ENCODE measurements at regions not wholly inside any gene's neighbourhood (a gene's known extent, or its start where the extent isn't known, plus 50 kb on each side); places are given as distances from the start of the nearest gene placed in this dataset.
"Not testable (repeated sequence)": the region's sequence is repeated elsewhere in the genome, so short reads cannot be mapped to it uniquely, and the experiment has no call there.

DNA sequence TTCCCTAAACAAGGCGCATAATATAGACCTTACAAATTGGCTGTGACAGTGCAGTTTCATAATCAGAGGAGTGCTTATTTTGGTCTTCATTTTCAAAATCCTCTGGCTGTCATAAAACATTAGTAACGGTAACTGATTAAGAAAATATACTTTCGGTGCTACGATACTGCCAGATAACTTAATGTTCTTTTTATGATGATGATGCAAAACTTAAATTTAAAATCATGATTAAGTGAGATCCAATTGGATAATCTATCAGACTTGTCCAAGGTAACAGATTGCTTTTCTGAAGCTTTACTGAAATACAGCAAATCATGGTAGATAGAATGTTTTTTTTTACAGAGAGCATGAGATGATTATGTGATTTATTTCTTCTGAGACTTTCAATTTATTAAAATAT, 364.2 kb upstream of the CNTN3 start:
- no peak for DNase-seq (ENCODE audit: low read depth in 2 of 2)

GRCh38 chr3:74985028-74985904, 370.8 kb upstream of the CNTN3 start:
- DNase-seq (ENCODE audit: low read depth in 2 of 2) = not testable (repeated sequence)

DNA sequence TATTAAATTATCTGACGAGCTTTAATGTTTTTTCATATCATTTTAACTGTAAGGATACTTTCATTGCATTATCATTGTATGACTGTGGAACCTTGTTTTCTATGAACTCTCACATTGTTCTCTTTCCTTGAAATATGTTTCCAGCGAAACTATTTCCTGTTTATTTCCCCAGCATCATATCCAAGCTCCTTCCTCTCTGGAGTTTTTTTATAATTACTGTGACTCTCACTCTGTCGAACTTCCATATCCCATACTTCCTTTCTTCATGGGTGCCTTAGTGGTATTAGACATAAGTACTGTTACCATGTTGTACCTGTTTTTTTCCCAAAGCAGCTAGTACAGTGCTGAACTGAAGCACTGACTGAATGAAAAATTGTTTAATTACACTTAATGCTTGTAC, 373.6 kb upstream of the CNTN3 start:
- DNase-seq (ENCODE audit: low read depth in 2 of 2) = no peak

DNA sequence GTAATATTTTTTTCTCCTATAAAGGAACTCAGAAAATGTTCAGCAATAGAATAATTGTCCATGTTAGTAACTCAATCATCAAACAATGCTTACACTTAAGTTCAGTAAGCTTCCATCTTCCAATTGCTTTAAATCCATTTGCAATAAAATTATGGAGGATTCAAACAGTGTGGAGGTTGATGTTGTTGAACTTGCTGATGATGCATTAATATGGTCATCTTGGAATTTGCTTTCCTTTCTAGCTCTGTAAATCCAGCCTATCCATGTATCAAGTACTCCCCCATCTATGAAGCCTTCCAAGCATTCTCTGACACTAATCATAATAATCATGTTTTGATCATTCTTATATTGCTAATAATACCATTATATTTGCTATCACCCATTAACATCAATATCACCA, 378.4 kb upstream of the CNTN3 start:
- DNase-seq (ENCODE audit: low read depth in 2 of 2) = no peak

- DNase-seq (ENCODE audit: low read depth in 2 of 2) = no peak
These were observed 386.9 kb upstream of the CNTN3 start for GRCh38 chr3:75001330-75001729.

DNA sequence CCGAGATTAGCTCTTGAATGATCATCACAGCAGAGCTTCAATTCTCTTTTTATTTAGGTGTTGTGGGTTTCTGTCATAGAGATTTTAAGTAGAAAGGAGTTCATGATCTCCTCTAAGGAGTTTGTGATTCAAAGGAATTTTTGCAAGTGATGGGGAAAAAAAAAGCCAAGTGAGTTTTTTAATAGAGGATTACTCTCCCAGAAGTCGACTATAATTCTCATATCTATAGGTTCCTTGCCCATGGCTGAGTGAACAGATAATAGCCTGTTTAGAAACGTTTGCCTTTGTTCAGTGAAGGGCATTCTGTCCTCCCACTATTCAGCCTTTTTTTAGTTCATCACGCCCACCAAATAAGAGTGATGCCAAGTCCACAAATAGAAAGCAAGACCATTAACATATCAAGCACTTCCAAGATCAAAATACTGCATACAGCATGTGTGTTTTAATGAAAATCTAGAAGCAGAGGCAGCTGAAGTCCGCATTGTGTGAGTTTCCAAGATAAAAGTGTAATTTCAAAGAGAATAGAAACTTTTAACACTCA, 398.4 kb upstream of the CNTN3 start:
- DNase-seq (ENCODE audit: low read depth in 2 of 2) = no peak

GRCh38 chr3:75014008-75014407, 399.5 kb upstream of the CNTN3 start:
- no peak for DNase-seq (ENCODE audit: low read depth in 2 of 2)

DNA sequence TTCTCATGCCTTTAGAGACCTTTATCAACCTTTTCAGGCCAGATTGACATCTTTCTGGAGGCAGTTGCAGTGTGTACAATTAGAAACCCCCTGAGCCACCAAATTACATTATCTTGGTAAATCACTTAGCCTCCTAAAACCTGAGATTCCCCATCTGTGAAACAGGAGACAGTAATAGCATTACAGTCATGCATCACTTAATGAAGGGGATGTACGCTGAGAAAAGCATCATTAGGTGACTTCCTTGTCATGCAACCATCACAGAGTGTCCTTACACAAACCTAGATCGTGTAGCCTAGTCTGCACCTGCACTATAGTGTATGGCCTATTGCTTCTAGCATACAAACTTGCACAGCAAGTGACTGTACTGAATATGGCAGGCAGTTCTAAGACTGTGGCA, 400.8 kb upstream of the CNTN3 start:
- no peak for DNase-seq (ENCODE audit: low read depth in 2 of 2)

DNA sequence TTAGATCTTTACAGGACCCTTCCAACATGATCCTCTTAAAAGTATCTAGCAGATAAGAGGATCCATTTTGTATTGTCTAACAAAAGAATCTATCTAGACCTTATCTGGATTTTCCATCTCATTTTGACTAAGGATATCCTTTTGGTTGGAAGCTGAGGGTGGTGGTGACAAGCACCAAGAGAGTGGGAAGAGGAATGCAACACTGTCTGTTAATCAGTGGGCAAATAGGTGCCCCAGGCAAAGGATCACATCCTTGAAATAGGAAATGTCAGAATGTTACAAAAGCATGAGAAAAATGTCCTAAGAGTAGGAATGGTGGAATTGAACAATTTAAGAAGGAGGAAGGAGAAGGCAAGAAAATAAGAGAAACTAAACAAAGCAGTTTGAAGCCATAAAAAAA, 420.7 kb upstream of the CNTN3 start:
- DNase-seq (ENCODE audit: low read depth in 2 of 2) = no peak

GRCh38 chr3:75042941-75043340, 428.5 kb upstream of the CNTN3 start:
- no peak for DNase-seq (ENCODE audit: low read depth in 2 of 2)

DNA sequence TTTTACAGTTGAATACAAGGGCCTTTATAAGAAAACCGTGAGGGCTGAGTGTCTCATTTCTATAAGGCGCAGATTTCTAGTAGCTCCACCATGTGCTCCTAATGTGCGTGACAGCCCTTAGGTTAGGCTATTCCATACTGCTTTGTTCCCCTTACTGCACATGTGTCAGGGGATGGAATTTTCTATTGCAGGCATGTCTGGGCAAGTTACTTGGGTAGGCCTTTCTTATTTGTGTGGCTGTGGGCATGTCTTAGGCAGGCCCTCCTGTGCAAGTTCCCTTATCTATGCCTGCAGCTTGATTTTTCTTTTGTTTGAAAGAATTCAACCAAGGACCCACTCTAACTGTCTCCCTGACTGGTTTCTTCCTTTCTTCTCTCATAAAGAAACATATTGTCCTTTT, 434.2 kb upstream of the CNTN3 start:
- no peak for DNase-seq (ENCODE audit: low read depth in 2 of 2)

DNA sequence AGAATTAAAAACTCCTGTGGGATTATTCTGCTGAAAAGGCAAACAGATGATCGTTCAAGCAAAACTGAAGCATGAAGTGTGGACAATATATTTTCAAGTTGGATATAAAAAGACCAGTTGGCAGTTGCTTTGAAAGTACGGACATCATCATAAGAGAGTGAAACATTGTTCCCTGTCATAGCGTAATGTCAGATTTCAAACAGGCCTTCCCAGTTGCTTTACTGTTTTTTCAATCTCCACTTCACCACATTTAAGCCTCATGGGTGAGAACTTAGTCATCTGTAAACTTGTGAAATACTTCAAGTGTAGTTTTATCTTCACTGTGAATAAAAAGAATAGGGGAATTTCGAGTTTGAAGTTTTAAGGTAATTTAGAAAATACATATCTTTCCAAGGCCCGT, 435.1 kb upstream of the CNTN3 start:
- no peak for DNase-seq (ENCODE audit: low read depth in 2 of 2)

- DNase-seq (ENCODE audit: low read depth in 2 of 2) = no peak
These were observed 444.7 kb upstream of the CNTN3 start for GRCh38 chr3:75059120-75059519.

DNA sequence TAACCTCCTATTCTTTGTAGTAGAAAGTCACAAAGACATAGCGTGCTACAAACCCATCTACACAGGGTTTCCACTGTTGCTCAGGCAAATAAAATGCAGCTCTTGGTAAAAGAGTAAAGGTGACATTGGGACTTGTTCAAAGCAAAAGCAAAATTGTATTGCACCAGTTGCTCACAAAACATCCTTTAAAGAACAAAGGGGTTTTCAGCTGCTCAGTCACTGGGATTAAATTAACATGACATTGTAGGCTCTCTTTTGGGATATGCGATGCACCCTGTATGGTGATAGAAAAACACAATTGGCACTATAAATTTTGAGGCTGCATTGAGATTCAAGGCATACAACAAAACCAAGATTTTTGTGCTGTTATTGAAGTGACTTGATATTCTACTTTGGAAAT, 447.3 kb upstream of the CNTN3 start:
- DNase-seq (ENCODE audit: low read depth in 2 of 2) = no peak

DNA sequence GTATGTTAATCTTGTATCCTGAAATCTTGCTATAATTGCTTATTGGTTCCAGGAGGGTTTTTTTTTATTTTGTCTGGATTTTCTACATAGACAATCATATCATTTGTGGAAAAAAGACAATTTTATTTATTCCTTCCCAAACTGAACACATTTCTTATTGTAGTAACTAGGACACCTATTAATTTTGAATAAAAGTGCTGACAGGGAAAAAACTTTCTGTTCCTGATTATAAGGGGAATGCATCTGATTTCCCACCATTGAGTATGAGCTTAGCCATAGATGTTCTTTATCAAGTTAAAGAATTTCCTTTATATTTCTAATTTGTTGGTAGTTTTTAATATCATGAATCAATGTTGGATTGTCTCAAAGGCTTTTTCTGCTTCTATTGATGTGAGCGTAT, 460.7 kb upstream of the CNTN3 start:
- no peak for DNase-seq (ENCODE audit: low read depth in 2 of 2)

DNA sequence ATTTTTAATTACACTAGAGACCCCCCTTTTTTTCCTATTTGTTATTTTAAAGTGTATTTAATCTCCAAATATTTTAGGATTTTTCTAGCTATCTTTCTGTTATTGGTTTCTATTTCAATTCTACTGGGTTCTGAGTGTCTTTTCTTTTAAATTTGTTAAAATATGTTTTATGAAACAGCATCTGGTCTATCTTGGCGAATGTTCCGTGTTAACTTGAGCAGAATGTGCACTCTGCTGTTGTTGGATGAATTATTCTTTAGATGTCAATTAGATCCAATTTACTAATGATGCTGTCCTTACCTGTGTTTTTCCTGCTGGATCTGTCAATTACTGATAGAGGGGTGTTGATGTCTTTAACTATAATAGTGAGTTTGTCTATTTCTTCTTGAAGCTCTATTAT, 462.0 kb upstream of the CNTN3 start:
- DNase-seq (ENCODE audit: low read depth in 2 of 2) = no peak

DNA sequence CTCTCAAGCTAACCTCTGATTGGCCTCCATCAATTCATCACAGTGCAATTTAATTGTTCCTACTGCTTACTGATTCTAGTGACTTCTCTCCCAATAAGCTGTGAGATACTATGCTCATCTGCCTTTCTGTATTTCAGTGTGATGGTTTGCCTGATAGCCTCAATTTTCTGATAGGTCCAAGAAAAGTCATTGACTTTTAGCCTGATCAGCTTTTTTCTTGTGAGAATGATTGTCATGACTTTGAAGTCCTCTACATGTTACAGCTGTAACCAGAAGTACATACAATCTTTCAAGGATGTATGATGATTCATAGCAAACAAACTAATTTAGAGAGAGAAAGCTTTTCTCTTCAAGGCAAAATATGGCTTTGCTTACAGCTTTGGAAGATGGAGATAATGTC, 463.8 kb upstream of the CNTN3 start:
- DNase-seq (ENCODE audit: low read depth in 2 of 2) = no peak

DNA sequence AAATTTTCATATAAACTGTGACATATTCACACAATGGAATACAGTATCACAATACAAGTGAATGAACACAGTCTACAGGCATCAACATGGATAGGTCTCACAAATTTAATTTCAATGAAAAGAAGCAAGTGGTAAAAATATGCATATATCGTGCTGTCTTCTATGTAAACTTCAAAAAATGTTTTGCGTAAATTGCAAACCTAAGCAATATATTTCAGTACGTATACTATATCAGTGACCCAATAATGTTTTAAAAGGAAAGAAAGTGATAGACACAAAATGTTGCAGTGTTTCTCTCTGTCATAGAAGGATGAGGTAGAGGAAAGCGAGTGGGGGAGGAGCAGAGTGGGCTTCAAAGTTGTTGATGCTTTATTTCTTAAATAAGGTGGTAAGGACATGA, 468.4 kb upstream of the CNTN3 start:
- no peak for DNase-seq (ENCODE audit: low read depth in 2 of 2)

DNA sequence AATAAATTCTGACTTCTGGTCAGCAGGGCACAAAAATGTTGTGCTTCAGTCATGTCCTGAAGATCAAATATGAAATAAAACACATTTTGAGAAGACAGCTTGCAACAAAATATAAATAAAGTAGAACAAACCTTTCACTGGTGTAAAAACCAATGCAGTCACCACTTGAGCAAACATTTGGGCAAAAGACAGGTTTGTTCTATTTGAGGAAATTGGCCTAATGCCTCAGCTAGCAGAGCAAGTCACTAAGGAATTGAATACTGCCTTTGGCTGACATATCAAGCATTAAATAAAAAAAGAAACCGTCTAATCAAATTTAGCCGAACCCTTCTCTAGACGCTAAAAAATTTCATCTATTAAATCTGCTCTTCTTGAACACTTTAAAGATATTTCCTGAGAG, 475.4 kb upstream of the CNTN3 start:
- no peak for DNase-seq (ENCODE audit: low read depth in 2 of 2)

DNA sequence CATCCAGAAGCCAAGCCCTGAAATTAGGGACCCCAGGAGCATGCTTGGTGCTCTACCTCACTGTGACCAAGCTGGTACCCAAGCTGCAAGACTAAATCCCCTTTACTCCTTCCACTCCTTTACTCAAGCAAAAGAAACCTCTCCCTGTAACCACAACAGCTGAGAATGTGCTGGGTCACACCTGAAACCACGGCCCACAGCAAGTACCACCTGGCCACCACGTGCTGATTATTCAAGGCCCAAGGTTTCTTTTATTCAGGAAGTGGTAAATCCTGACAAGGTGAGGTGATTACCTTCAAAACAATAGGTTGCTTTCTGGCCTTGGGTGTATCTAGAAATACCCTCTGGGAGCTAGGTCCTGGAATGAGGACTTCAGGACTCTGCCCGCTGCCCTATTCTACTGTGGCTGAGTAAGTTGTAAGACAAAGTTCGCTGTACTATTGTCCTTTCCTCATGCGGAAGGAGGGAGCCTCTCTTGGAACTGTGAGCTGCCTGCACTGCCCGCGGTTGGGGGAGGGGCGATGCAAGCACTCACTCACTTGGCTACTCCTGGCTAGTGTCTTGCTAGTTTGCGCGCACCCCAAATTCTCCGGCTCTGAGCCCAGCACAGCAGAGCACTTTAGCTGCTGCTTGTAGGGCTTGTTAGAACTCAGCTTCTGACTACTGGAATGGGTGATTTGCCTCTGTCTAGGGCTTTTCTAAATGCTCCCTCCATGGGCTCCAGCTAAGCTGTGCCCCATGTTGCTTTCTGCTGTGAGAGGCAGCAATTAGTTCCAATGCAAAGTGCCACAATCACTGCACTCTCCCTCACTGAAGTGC, 487.1 kb upstream of the CNTN3 start:
- DNase-seq (ENCODE audit: low read depth in 2 of 2) = no peak

GRCh38 chr3:75110741-75111140, 496.3 kb upstream of the CNTN3 start:
- no peak for DNase-seq (ENCODE audit: low read depth in 2 of 2)

DNA sequence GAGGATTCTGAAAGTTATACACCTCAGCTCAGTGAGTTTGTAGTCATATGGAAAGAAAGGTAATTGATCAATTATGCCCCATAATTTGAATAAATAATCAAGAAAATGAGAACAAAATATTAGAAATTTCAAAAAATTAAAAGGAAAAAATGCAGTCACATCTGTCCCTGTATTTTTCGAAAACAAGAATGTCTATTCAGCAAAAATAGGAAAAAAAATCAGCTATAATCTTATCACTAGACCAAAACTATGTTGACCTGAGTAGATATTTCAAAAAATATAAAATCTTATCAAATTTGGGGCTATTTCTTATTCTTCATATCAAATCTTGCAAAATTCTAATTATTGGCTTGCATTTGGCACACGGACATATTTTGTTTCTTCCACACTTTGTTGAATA, 501.2 kb upstream of the CNTN3 start:
- no peak for DNase-seq (ENCODE audit: low read depth in 2 of 2)

DNA sequence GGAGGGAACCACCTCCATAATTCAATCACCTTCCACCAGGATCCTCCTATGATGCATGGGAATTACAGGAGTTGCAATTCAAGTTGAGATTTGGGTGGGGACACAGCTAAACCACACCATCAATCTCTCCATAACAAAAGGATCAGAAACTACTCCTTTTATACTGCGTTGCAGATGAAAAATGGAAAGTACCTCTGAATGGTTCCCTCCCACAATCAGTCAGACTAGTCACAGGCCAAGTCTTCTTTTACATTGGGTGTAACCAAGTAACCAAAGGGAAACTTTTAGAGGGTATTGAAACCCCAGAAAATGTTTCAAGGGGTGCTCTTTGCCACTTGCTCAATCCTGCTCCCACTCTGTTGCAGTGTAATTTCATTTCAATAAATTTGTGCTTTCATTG, 504.3 kb upstream of the CNTN3 start:
- no peak for DNase-seq (ENCODE audit: low read depth in 2 of 2)
